ENCODE measurements at regions not wholly inside any gene's neighbourhood (a gene's known extent, or its start where the extent isn't known, plus 50 kb on each side); places are given as distances from the start of the nearest gene placed in this dataset.
A peak's percentile ranks its signal among the peaks of the same experiment; 100 is the strongest.

- no peak overlapping the region for H3K4me3 ChIP-seq (ENCODE audit: low read depth, low read length)
- TF ChIP-seq CTCF (IDR thresholded peaks at IDR 0.05; ENCODE audit: low read depth, low read length), result no peak
- peak; percentile 10 for DNase-seq (ENCODE audit: low read depth, low spot score)
- in situ Hi-C loops (cut with HindIII; ENCODE audit: low sequenced_read_pairs), result no loop called here
These were observed 111.1 kb downstream of the TLR5 start for GRCh38 chr1:223031733-223032601.

GRCh38 chr1:223033658-223034057 lies 109.4 kb downstream of the TLR5 start:
- TF ChIP-seq CTCF (IDR thresholded peaks at IDR 0.05; ENCODE audit: low read depth, low read length), result no peak
- no peak for DNase-seq (ENCODE audit: low read depth, low spot score)
- in situ Hi-C loops (cut with HindIII; ENCODE audit: low sequenced_read_pairs), result no loop called here
- no peak overlapping the region for H3K4me3 ChIP-seq (ENCODE audit: low read depth, low read length)

GRCh38 chr1:223034270-223034798 lies 108.7 kb downstream of the TLR5 start:
- DNase-seq (ENCODE audit: low read depth, low spot score), result no peak
- no peak for TF ChIP-seq CTCF (IDR thresholded peaks at IDR 0.05; ENCODE audit: low read depth, low read length)
- no peak overlapping the region for H3K4me3 ChIP-seq (ENCODE audit: low read depth, low read length)
- in situ Hi-C loops (cut with HindIII; ENCODE audit: low sequenced_read_pairs), result no loop called here

- H3K4me3 ChIP-seq (ENCODE audit: low read depth, low read length), result no peak overlapping the region
- in situ Hi-C loops (cut with HindIII; ENCODE audit: low sequenced_read_pairs), result no loop called here
- no peak for TF ChIP-seq CTCF (IDR thresholded peaks at IDR 0.05; ENCODE audit: low read depth, low read length)
- DNase-seq (ENCODE audit: low read depth, low spot score), result no peak
These were observed 107.1 kb downstream of the TLR5 start for GRCh38 chr1:223035724-223036478.

- in situ Hi-C loops (cut with HindIII; ENCODE audit: low sequenced_read_pairs), result no loop called here
- no peak for DNase-seq (ENCODE audit: low read depth, low spot score)
- TF ChIP-seq CTCF (IDR thresholded peaks at IDR 0.05; ENCODE audit: low read depth, low read length), result no peak
- H3K4me3 ChIP-seq (ENCODE audit: low read depth, low read length), result no peak overlapping the region
These were observed 106.6 kb downstream of the TLR5 start for GRCh38 chr1:223036479-223036845.

- TF ChIP-seq CTCF (IDR thresholded peaks at IDR 0.05; ENCODE audit: low read depth, low read length), result no peak
- no peak overlapping the region for H3K4me3 ChIP-seq (ENCODE audit: low read depth, low read length)
- in situ Hi-C loops (cut with HindIII; ENCODE audit: low sequenced_read_pairs), result no loop called here
- no peak for DNase-seq (ENCODE audit: low read depth, low spot score)
These were observed 105.2 kb downstream of the TLR5 start for GRCh38 chr1:223037845-223038244.

All from astrocyte of the spinal cord (primary cell).